Astrocyte of the cerebellum (primary cell): ENCODE measurements at regions not wholly inside any gene's neighbourhood (a gene's known extent, or its start where the extent isn't known, plus 50 kb on each side); places are given as distances from the start of the nearest gene placed in this dataset.

Experiments used
- DNase-seq: peaks from one replicate; pipeline ENCODE4 v3.0.0-alpha.2; 2011; ENCODE audit warnings: low read depth
- H3K4me3 ChIP-seq: 2 replicates; pipeline ENCODE4 v1.5.1; 2011; ENCODE audit warnings: mild to moderate bottlenecking, low read depth, low read length, moderate library complexity
- CTCF ChIP-seq: IDR thresholded peaks from 2 replicates; pipeline ENCODE4 v1.5.1; 2012; ENCODE audit warnings: low read length, low read depth, moderate library complexity, mild to moderate bottlenecking; ENCODE audit errors: missing control alignments
- in situ Hi-C: cut with HindIII; loops from 2 replicates; pipeline ENCODE4 v1.10.0; 2017; ENCODE audit warnings: low sequenced_read_pairs

DNA sequence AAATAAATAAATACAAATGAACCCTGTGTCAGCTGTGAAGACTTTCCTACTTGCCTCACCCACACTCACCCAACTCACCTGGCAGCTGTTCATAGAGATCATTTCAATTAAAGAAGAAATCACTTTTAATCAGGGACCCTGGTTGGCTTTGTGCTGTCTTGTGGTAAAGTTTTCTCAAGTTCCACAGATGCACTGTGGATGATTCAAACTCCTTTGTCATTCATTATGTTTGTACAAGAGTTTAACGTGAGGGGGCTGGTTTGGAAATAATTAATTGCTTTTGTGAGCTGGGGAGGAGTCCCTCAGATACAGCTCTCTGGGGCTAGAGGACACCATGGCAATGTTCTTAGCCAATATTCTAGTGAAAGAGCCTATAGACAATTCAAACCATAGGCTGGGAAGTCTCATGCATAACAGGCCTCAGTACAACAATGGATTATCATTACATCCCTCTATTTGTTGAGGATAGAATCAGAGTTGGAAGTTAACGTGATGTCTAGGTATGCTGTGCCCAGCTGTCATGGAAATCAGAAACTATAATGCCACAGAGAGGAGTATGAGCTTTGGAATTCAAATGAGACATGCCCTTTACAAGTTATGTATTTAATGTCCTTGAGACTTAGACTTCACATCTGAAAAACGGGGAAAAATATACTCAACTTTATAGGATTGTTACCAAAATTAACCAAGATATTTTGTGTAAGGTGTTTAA is 698.5 kb downstream of the KCNA4 start:
- peak; percentile 26 for DNase-seq
- TF ChIP-seq CTCF = no peak
- no peak overlapping the region for H3K4me3 ChIP-seq
- in situ Hi-C loops = no loop called here

GRCh38 chr11:29317694-29318093 is 699.1 kb downstream of the KCNA4 start:
- no peak for DNase-seq

DNA sequence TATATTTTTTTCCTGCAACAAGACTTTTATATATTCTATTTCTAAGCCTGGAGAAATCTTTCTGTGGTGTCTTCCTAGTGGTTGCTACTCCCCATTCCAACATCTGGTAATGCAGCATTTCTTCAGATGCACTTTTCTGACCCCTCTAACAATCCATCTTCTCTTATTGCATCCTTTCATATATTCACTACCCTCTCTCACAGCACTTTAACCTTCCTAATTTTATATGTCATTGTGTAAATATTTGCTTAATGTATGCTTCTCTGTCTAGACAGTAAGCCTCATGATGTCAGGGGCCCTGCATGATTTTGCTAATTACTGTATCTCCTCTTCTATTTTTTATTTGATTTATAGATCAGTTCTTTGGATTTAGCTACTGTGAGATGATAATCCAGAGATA is 701.6 kb downstream of the KCNA4 start:
- TF ChIP-seq CTCF = no peak
- DNase-seq = no peak
- in situ Hi-C loops = no loop called here
- H3K4me3 ChIP-seq = no peak overlapping the region

More at GRCh38 chr11:29317694-29318093, 699.1 kb downstream of the KCNA4 start:
- no peak for TF ChIP-seq CTCF
- in situ Hi-C loops = no loop called here
- H3K4me3 ChIP-seq = no peak overlapping the region

- DNase-seq = no peak
- TF ChIP-seq CTCF = no peak
- H3K4me3 ChIP-seq = no peak overlapping the region
- in situ Hi-C loops = no loop called here
Measured at GRCh38 chr11:29314211-29314610, 702.6 kb downstream of the KCNA4 start.

GRCh38 chr11:29312812-29313211 is 704.0 kb downstream of the KCNA4 start:
- H3K4me3 ChIP-seq = no peak overlapping the region
- no peak for DNase-seq
- no peak for TF ChIP-seq CTCF
- in situ Hi-C loops = no loop called here

DNA sequence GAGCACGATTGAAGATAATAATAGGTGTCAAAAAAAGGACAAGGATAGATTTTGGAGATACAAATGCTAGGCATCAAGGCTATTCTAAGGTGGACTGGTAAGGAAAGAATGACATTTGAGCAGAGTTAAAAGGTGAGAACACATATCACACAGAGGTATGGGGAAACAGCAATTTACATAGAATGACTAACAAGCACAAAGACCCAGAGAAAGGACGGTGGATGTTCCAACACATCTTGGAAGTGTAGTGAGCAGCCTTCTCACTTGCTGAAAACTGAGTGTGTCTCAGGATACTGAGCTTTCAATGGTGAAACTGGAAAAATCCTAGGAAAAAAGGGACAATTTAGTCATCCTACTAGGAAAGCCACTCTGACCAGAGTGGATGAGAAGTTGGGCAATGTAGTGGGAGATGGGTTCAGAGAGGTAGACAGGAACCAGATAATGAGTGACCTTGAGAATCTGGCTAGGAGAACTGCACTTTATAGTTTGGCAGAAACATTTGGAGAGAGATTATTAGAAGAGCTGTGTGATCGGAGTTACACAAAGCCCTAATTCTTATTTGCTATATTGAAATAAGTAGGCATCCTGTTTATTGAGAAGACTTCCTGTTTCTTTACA is 706.0 kb downstream of the KCNA4 start:
- TF ChIP-seq CTCF = no peak
- in situ Hi-C loops = no loop called here
- no peak overlapping the region for H3K4me3 ChIP-seq
- no peak for DNase-seq
